Small intestine (tissue), 7 donors: ENCODE measurements at regions not wholly inside any gene's neighbourhood (a gene's known extent, or its start where the extent isn't known, plus 50 kb on each side); places are given as distances from the start of the nearest gene placed in this dataset.

Experiments
- DNase-seq, 2 donors: peaks; one replicate each; pipeline versions ENCODE4 v3.0.0 to v3.0.0-alpha.2; 2013
- FAIRE-seq: peaks from 2 replicates; lab custom pipeline; 2012; peaks lifted over from hg19 to GRCh38; lab: Jason Lieb, UNC
- H3K27ac ChIP-seq, 3 donors: one replicate each; pipeline ENCODE4 v1.5.1; 2013; ENCODE audit warnings: low read length in 2 of 3, mild to moderate bottlenecking in 2 of 3, control low read depth in 1 of 3, inconsistent platforms in 1 of 3, low read depth in 1 of 3, moderate library complexity in 1 of 3
- H3K27me3 ChIP-seq, 3 donors: one replicate each; pipeline ENCODE4 v1.6.1; 2013; ENCODE audit warnings: low read length in 3 of 3, inconsistent platforms in 1 of 3; ENCODE audit not compliant: control insufficient read depth in 3 of 3, insufficient read depth in 3 of 3
- H3K36me3 ChIP-seq, 3 donors: one replicate each; pipeline ENCODE4 v1.6.1; 2013; ENCODE audit warnings: low read length in 3 of 3, inconsistent platforms in 1 of 3, low read depth in 1 of 3, mild to moderate bottlenecking in 1 of 3, moderate library complexity in 1 of 3; ENCODE audit not compliant: control insufficient read depth in 3 of 3, insufficient read depth in 2 of 3
- H3K4me1 ChIP-seq, 3 donors: one replicate each; pipeline ENCODE4 v1.6.1; 2013; ENCODE audit warnings: low read length in 2 of 3, inconsistent platforms in 1 of 3, low read depth in 1 of 3, mild to moderate bottlenecking in 1 of 3, moderate library complexity in 1 of 3; ENCODE audit not compliant: control insufficient read depth in 3 of 3, insufficient read depth in 2 of 3
- H3K4me3 ChIP-seq, 3 donors: one replicate each; pipeline ENCODE4 v1.5.1; 2013; ENCODE audit warnings: low read length in 3 of 3, control low read depth in 1 of 3, inconsistent platforms in 1 of 3, low read depth in 1 of 3, mild to moderate bottlenecking in 1 of 3, moderate library complexity in 1 of 3
- H3K9me3 ChIP-seq, 2 donors: one replicate each; pipeline ENCODE4 v1.6.1; 2013; ENCODE audit warnings: low read depth in 1 of 2, low read length in 1 of 2; ENCODE audit not compliant: control insufficient read depth in 2 of 2, insufficient read depth in 1 of 2
- WGBS, 3 donors: extraction: QIAGEN DNeasy Blood & Tissue Kit; methylation state at CpG; one replicate each; pipeline ENCODE4 v1.1.7; 2013; 5-methylcytosine and 5-hydroxymethylcytosine counted together
- donor health status: healthy with polysubstance abuse.
- donor health status: control.
- donor health status: control.
- donor health status: Bipolar disorder and iron deficiency.
- donor health status: healthy.

DNA sequence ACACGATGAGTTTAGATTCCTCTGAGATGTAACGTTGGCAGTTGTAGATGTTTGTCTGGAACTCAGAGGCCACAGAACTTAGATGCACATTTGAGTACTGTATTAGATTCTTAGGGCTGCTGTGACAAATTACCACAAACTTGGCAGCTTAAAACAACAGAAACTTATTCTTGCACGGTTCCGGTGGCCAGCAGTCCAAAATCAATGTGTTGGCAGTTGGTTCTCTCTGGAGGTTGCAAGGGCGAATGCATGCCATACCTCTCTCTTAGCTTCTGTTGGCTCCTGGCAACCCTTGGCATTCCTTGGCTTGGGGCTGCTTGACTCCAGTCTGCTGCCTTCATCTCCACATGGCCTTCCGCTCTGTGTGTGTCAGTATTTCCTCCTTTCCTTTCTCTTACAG lies 118.9 kb downstream of the C12orf75 start:
- Histone ChIP-seq H3K36me3 (no peaks in the 10 kb centered on the region), H3K4me1 (peaks cover 0 to 13% (median 0%) of the 10 kb centered on the region in 3 donors), H3K27me3 (no peaks in the 10 kb centered on the region), H3K27ac (no peak overlapping the region), H3K4me3 (no peak overlapping the region), H3K9me3 (no peaks in the 10 kb centered on the region)
- FAIRE-seq (no peak), DNase-seq (no peak)
- WGBS, 3 donors: 87 to 93% (median 92%) methylated on average over 6 of the region's 6 CpGs

DNA sequence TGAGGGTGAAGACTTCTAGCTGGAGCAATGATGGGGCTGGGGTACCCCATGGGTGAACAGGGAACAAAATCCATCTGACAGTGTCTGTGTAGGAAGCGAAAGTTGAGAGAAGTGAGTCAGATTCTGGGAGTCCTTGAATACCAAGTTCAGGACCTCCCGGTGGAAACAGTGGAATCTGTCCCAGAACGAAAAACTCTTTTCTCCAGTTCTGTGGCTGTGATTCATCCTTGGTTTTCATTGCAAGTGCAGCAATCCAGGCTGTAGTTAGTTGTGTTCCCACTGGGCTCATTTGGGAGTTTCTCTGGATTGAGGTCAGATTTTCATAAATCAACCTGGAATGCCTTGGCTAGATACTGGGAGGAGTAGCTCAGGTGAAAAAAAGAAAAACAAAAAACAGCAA lies 120.7 kb downstream of the C12orf75 start:
- FAIRE-seq (no peak), DNase-seq (no peak)
- 88 to 90% (median 90%) methylated on average over 3 of the region's 3 CpGs for WGBS, 3 donors
- peaks cover 0 to under 1% (median 0%) of the 10 kb centered on the region in 3 donors for H3K4me1 ChIP-seq
- no peaks in the 10 kb centered on the region for H3K36me3 ChIP-seq
- no peak overlapping the region for H3K4me3 ChIP-seq
- H3K9me3 ChIP-seq: no peaks in the 10 kb centered on the region
- H3K27me3 ChIP-seq: no peaks in the 10 kb centered on the region
- H3K27ac ChIP-seq: no peak overlapping the region

DNA sequence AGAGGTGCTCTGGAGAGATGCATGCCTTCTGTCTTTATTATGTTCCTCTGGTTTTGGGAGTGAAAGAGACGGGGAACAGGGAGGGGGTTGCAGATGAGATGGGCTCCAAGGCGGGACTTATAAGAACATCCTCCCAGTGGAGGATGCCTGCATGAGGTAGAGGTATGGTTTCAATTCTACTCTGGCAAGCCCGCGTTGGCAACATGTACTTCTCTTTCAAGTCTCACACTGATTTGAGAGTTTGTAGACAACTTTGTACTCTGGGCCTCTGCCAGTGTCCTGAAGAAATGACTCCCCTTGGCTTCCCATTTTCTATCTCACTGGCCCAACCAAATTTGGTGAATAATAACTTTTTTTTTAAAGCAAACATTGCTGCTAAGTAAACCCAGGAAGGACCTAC lies 121.3 kb downstream of the C12orf75 start:
- 58 to 86% (median 75%) methylated on average over 4 of the region's 4 CpGs for WGBS, 3 donors
- no peak overlapping the region for H3K27ac ChIP-seq
- no peaks in the 10 kb centered on the region for H3K27me3 ChIP-seq
- no peaks in the 10 kb centered on the region for H3K9me3 ChIP-seq
- DNase-seq: no peak
- H3K4me3 ChIP-seq: no peak overlapping the region
- no peaks in the 10 kb centered on the region for H3K4me1 ChIP-seq
- FAIRE-seq: no peak
- H3K36me3 ChIP-seq: no peaks in the 10 kb centered on the region

DNA sequence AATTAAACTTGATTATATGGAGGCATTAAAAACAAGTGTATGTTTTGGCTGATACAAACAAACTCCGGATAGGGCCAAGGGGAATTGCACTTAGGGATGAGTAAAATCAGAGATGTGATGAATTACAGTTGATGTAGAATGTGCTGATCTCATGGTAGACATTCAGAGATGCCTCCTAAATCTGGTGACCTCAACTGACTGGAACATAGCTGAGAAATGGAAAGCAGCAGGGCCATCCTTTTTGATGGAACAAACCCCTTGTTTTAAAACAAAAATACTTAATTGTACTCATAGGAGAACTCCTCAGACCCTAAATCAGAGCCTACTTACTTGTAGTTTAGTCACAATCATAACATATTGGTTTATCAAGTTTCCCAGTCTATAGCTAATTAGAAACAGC lies 122.8 kb downstream of the C12orf75 start:
- no peak overlapping the region for H3K4me3 ChIP-seq
- FAIRE-seq (no peak), DNase-seq (no peak)
- no peak overlapping the region for H3K27ac ChIP-seq
- H3K27me3 ChIP-seq: no peaks in the 10 kb centered on the region
- 68 to 87% (median 84%) methylated on average over 1 of the region's 1 CpG for WGBS, 3 donors
- no peaks in the 10 kb centered on the region for H3K4me1 ChIP-seq
- no peaks in the 10 kb centered on the region for H3K36me3 ChIP-seq
- no peaks in the 10 kb centered on the region for H3K9me3 ChIP-seq

DNA sequence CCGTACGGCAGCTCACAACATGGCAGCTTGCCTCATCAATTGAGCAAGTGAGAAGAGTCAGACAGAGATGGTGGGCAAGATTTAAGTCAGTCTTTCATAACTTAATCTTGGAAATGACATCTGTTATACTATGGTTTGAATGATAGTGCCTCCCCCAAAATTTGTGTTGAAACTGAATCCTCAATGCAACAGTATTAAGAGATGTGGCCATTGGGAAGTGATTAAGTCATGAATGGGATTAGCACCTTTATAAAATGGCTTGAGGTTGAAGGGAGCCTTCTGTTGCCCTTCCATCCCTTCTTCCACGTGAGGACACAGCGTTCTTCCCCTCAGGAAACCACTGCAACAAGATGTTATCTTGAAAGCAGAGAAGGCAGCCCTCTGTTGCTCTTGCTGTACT lies 124.2 kb downstream of the C12orf75 start:
- peaks cover 0 to 3% of the 10 kb centered on the region in 2 donors for H3K9me3 ChIP-seq
- no peak for FAIRE-seq
- no peaks in the 10 kb centered on the region for H3K4me1 ChIP-seq
- no peak overlapping the region for H3K4me3 ChIP-seq
- H3K36me3 ChIP-seq: no peaks in the 10 kb centered on the region
- no peak overlapping the region for H3K27ac ChIP-seq
- DNase-seq: no peak
- 60 to 78% (median 71%) methylated on average over 4 of the region's 4 CpGs for WGBS, 3 donors
- H3K27me3 ChIP-seq: peaks cover 0 to 5% (median 0%) of the 10 kb centered on the region in 3 donors

DNA sequence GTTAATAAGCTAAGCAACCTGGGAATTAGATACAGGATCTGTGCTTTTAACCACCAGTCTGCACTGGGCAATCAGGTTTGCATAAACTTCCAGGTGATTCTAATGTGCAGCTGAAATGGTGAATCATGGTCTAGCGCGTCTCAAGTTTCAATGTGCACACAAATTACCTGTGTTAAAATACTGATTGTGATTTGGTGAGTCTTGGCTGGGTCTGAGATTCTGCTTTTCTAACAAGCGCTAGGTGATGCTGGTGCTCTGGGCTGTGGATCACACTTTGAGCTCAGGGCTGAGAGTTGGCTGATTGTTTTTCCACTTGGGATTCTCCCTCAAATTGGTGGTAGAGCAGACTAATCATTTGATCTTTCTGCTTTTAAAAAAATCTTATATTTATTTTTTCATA lies 124.8 kb downstream of the C12orf75 start:
- Histone ChIP-seq H3K4me1 (no peaks in the 10 kb centered on the region), H3K4me3 (no peak overlapping the region), H3K36me3 (no peaks in the 10 kb centered on the region), H3K27me3 (peaks cover 0 to 5% (median 0%) of the 10 kb centered on the region in 3 donors), H3K9me3 (peaks cover 0 to 3% of the 10 kb centered on the region in 2 donors), H3K27ac (no peak overlapping the region)
- FAIRE-seq: no peak
- no peak for DNase-seq
- 84 to 94% (median 91%) methylated on average over 3 of the region's 3 CpGs for WGBS, 3 donors

DNA sequence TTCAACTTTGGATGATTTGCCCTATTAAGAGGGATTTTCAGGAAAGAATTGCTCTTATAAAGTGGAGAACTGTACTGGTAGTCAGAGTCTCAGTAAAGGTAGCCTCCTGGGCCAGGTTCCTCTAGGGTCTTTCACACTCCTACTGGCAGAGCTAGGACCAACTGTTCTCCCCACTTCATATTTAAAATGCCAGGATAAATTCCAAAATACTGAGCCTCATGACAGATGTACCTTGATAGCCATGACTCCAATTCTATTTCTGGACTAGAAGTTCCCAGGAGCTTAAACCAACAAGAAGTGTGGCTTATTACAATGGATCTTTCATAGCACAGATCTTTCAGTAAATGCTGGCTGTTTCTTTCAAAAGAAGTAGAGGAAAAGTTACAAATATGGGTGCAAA lies 126.5 kb downstream of the C12orf75 start:
- FAIRE-seq (no peak), DNase-seq (no peak)
- H3K4me3 ChIP-seq: no peak overlapping the region
- no peak overlapping the region for H3K27ac ChIP-seq
- peaks cover 0 to 3% of the 10 kb centered on the region in 2 donors for H3K9me3 ChIP-seq
- H3K36me3 ChIP-seq: no peaks in the 10 kb centered on the region
- no peaks in the 10 kb centered on the region for H3K4me1 ChIP-seq
- H3K27me3 ChIP-seq: peaks cover 0 to 5% (median 0%) of the 10 kb centered on the region in 3 donors

DNA sequence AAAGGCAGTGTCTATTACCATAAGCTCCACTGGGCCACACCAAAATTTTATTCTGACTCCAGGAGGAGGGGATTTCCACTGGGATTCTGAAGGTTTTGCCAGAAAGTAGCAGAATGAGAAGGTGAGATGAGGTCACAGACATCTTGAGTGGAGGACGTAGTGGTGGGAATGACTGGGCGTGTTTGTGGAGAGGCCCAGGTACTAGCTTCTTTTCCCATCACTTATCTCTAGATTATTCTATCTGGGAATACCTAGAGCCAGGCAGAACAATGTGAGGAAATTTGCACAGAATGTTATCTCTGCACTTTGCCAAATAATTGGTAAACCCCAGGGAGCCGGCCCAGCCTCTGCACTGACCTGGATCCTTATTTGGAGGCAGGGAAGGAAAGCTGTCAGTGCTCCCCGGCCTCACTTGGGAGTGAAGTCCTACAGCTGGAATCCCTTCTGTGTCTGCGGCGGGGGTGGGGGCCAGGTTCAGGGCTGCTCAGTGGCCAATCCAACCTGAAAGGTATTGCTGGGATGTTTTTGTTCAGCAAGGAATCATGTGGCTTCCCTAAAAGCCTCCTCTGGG lies 129.4 kb downstream of the C12orf75 start:
- Histone ChIP-seq H3K27me3 (peaks cover 0 to 5% (median 0%) of the 10 kb centered on the region in 3 donors), H3K4me3 (no peak overlapping the region), H3K27ac (no peak overlapping the region), H3K9me3 (peaks cover 0 to 3% of the 10 kb centered on the region in 2 donors), H3K4me1 (no peaks in the 10 kb centered on the region), H3K36me3 (no peaks in the 10 kb centered on the region)
- FAIRE-seq (no peak), DNase-seq (no peak)
- WGBS, 3 donors: 55 to 68% (median 68%) methylated on average over 6 of the region's 6 CpGs
